GM12878 (cell line): ENCODE measurements at regions not wholly inside any gene's neighbourhood (a gene's known extent, or its start where the extent isn't known, plus 50 kb on each side); places are given as distances from the start of the nearest gene placed in this dataset.

Experiments used
- BCLAF1 ChIP-seq: fragments of 450-650 bp; IDR thresholded peaks from 2 replicates; pipeline ENCODE4 v1.6.1; 2017; ENCODE audit warnings: antibody characterized with exemption, mild to moderate bottlenecking, moderate library complexity
- CREB1 ChIP-seq: IDR thresholded peaks from 2 replicates; pipeline ENCODE4 v1.6.1; 2012; ENCODE audit warnings: low read depth, mild to moderate bottlenecking, inconsistent platforms
- CUX1 ChIP-seq: IDR thresholded peaks from 2 replicates; pipeline ENCODE4 v1.6.1; 2012; ENCODE audit warnings: improper control_type of control experiment, low read depth, low read length; ENCODE audit not compliant: insufficient replicate concordance
- ETV6 ChIP-seq, 2 experiments: fragments of 450-650 bp in 1 of 2; IDR thresholded peaks in 1 of 2; conservative IDR thresholded peaks in 1 of 2; 2 replicates each; pipeline ENCODE4 v1.6.1; 2014; ENCODE audit warnings: antibody characterized with exemption in 1 of 2, borderline replicate concordance in 1 of 2, low read depth in 1 of 2, mild to moderate bottlenecking in 1 of 2, moderate library complexity in 1 of 2
- NR2C1 ChIP-seq: fragments of 450-650 bp; IDR thresholded peaks from 2 replicates; pipeline ENCODE4 v1.6.1; 2017; ENCODE audit warnings: antibody characterized with exemption, mild to moderate bottlenecking, moderate library complexity
- RBBP5 ChIP-seq: fragments of 200-600 bp; sonication (generic); conservative IDR thresholded peaks from 2 replicates; pipeline ENCODE4 v1.6.1; 2016
- RUNX3 ChIP-seq: IDR thresholded peaks from 2 replicates; pipeline ENCODE4 v1.6.1; 2012; ENCODE audit warnings: low read length, inconsistent platforms
- SIN3A ChIP-seq: IDR thresholded peaks from 2 replicates; pipeline ENCODE4 v1.6.1; 2012; ENCODE audit warnings: low read depth, low read length, improper control_type of control experiment
- SP1 ChIP-seq: IDR thresholded peaks from one replicate; pipeline ENCODE4 v1.6.1; 2011; ENCODE audit warnings: low read depth, low read length
- SUZ12 ChIP-seq: fragments of 200-600 bp; sonication (generic); IDR thresholded peaks from one replicate; pipeline ENCODE4 v1.6.1; 2018; ENCODE audit warnings: antibody characterized with exemption, mild to moderate bottlenecking; ENCODE audit not compliant: unreplicated experiment

GRCh38 chr13:78786459-78786858 is 127.5 kb upstream of the OBI1 start (continued):
- no peak for TF ChIP-seq CUX1
- no peak for TF ChIP-seq SIN3A
- TF ChIP-seq RBBP5, result no peak
- no peak for TF ChIP-seq CREB1
- no peak for TF ChIP-seq SP1
- TF ChIP-seq SUZ12, result no peak
- TF ChIP-seq RUNX3, result no peak
- TF ChIP-seq ETV6 (conservative IDR thresholded peaks at IDR 0.05 in 1 of 2, IDR thresholded peaks at IDR 0.05 in 1 of 2; ENCODE audit: borderline replicate concordance in 1 of 2, low read depth in 1 of 2), result no peak
- no peak for TF ChIP-seq NR2C1
- no peak for TF ChIP-seq BCLAF1
